ENCODE measurements at regions not wholly inside any gene's neighbourhood (a gene's known extent, or its start where the extent isn't known, plus 50 kb on each side); places are given as distances from the start of the nearest gene placed in this dataset.

DNA sequence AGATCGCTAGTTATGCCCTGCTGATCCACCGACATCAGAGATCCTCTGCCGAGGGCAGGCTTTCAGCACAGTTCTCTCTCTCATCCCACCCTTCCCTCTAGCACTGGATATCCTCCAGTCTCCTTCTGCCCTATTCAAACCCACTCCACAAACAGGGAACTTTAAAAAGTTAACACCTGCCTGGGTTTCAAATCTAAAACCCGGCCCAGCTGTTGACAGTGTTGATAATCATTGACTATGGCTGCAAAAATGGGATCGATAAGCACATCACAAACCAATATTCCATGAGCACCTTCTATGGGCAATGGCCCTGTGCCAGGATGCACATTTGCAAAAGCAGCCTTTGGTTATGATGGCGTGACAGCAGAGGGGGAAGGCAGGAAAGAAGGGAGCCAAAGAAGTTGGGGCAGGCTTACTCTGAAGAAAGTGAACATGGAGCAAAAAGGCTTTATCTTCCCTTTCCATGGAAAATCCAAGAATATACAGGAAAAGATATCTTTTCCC lies 482.3 kb upstream of the KLHL29 start:
- no peak for TF ChIP-seq POLR2A (IDR thresholded peaks at IDR 0.05)
- TF ChIP-seq, protein P1, sequence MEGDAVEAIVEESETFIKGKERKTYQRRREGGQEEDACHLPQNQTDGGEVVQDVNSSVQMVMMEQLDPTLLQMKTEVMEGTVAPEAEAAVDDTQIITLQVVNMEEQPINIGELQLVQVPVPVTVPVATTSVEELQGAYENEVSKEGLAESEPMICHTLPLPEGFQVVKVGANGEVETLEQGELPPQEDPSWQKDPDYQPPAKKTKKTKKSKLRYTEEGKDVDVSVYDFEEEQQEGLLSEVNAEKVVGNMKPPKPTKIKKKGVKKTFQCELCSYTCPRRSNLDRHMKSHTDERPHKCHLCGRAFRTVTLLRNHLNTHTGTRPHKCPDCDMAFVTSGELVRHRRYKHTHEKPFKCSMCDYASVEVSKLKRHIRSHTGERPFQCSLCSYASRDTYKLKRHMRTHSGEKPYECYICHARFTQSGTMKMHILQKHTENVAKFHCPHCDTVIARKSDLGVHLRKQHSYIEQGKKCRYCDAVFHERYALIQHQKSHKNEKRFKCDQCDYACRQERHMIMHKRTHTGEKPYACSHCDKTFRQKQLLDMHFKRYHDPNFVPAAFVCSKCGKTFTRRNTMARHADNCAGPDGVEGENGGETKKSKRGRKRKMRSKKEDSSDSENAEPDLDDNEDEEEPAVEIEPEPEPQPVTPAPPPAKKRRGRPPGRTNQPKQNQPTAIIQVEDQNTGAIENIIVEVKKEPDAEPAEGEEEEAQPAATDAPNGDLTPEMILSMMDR (IDR thresholded peaks at IDR 0.05) = no peak

All from ovary (tissue), 3 donors.